Panc1 (cell line): ENCODE measurements at regions not wholly inside any gene's neighbourhood (a gene's known extent, or its start where the extent isn't known, plus 50 kb on each side); places are given as distances from the start of the nearest gene placed in this dataset.

Experiments
- ATAC-seq: fragments of 200-7000 bp; cut with Tn5 transposase; 2 replicates; pipeline ENCODE4 v1.9.1; 2020; ENCODE audit warnings: mild to moderate bottlenecking, moderate library complexity
- BruUV-seq: library from RNA; stranded (reverse); fragments of 400-500 nt; replicated peaks from 2 replicates; lab custom pipeline; 2021; lab: Mats Ljungman, UMichigan
- CTCF ChIA-PET: fragments of 300-600 bp; sonication (Branson Sonifier 250); formaldehyde crosslinking; loops from one replicate; lab custom pipeline; 2022; ENCODE audit warnings: antibody characterized with exemption; lab: Charles Lee
- POLR2A ChIA-PET: fragments of 300-600 bp; sonication (Branson Sonifier 250); formaldehyde crosslinking; loops from one replicate; lab custom pipeline; 2022; ENCODE audit warnings: antibody characterized with exemption; lab: Charles Lee
- DNase-seq: peaks from one replicate; pipeline ENCODE4 v3.0.0-alpha.2; 2010; ENCODE audit warnings: low read depth, low spot score
- H3K27ac ChIP-seq: 2 replicates; pipeline ENCODE4 v1.5.1; 2011; ENCODE audit warnings: mild to moderate bottlenecking, low read length, inconsistent platforms
- H3K27me3 ChIP-seq: fragments of 200-500 bp; sonication (Bioruptor generic); 2 replicates; pipeline ENCODE4 v1.6.0; 2014; ENCODE audit warnings: low read length, inconsistent platforms; ENCODE audit not compliant: control insufficient read depth, insufficient read depth
- H3K36me3 ChIP-seq: fragments of 200-500 bp; sonication (Bioruptor generic); 2 replicates; pipeline ENCODE4 v1.5.1; 2014; ENCODE audit warnings: inconsistent platforms, mild to moderate bottlenecking, low read length, moderate library complexity; ENCODE audit not compliant: control insufficient read depth, insufficient read depth
- H3K4me1 ChIP-seq: 2 replicates; pipeline ENCODE4 v1.5.1; 2011; ENCODE audit warnings: inconsistent platforms, mild to moderate bottlenecking, low read length, moderate library complexity; ENCODE audit not compliant: control insufficient read depth, insufficient read depth
- H3K4me3 ChIP-seq, 2 experiments: 2 replicates each; pipeline ENCODE4 v1.5.1; 2011 to 2012; ENCODE audit warnings: low read depth in 2 of 2, low read length in 2 of 2, mild to moderate bottlenecking in 2 of 2, inconsistent platforms in 1 of 2, moderate library complexity in 1 of 2
- H3K9me3 ChIP-seq: fragments of 200-500 bp; sonication (Bioruptor generic); 2 replicates; pipeline ENCODE4 v1.5.1; 2014; ENCODE audit warnings: low read depth, mild to moderate bottlenecking, inconsistent platforms, low read length, moderate library complexity; ENCODE audit not compliant: control insufficient read depth, insufficient read depth
- POLR2AphosphoS5 ChIP-seq: IDR thresholded peaks from 2 replicates; pipeline ENCODE4 v1.6.1; 2012; ENCODE audit warnings: mild to moderate bottlenecking, low read depth, low read length, moderate library complexity
- SIN3A ChIP-seq: IDR thresholded peaks from 2 replicates; pipeline ENCODE4 v1.6.1; 2012; ENCODE audit warnings: low read depth, mild to moderate bottlenecking, low read length, moderate library complexity, borderline replicate concordance; ENCODE audit not compliant: insufficient read depth
- TCF7L2 ChIP-seq: IDR thresholded peaks from 2 replicates; pipeline ENCODE4 v1.6.1; 2011; ENCODE audit warnings: mild to moderate bottlenecking, low read depth, low read length, inconsistent platforms
- in situ Hi-C: cut with HindIII; loops from 2 replicates; pipeline ENCODE4 v1.10.0; 2016; ENCODE audit warnings: low sequenced_read_pairs, low pct_unique_long_range_greater_than_20kb
- intact Hi-C: fragments of 100-400 bp; cut with micrococcal nuclease; formaldehyde crosslinking; loops from one replicate; pipeline ENCODE4 v1.10.0; 2022; ENCODE audit not compliant: unreplicated experiment
- TF ChIP-seq, protein P1 (sequence below), 2 experiments: IDR thresholded peaks; 2 replicates each; pipeline ENCODE4 v1.6.1; 2011 to 2012; ENCODE audit warnings: low read depth in 2 of 2, control low read depth in 1 of 2, low read length in 1 of 2, mild to moderate bottlenecking in 1 of 2, moderate library complexity in 1 of 2; ENCODE audit not compliant: insufficient read depth in 1 of 2
- TF ChIP-seq, protein P2 (sequence below): fragments of 450-650 bp; IDR thresholded peaks from 2 replicates; pipeline ENCODE4 v1.5.1; 2017; ENCODE audit warnings: mild to moderate bottlenecking

DNA sequence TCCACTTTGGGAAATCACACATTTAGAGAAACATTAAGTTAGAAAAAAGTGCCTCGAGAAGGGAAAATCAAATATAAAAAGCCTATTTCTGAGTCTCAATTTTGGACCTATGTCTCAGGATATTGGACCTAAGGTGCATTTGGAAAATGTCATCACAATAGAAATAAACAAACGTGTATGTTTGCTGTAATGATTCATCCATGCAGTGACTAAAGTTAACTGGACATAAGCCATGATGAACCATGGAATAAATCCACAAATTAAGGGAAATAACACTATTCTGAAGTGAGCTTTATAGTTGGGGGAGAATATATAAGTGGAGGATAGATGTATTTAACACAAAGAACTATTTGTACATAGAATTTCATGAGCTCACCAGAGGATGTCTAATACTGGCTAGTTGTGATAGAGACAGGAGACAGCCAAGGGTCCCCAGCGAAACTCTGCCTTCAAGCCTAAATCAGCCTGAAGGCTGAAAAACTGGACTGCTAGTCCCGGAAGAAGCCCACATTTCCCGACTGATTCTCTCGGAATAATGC is 963.3 kb upstream of the SPRY2 start:
- no peak for DNase-seq
- no peak for ATAC-seq
- ChIA-PET CTCF (no interaction called here), POLR2A (no interaction called here)
- intact Hi-C loops: no loop called here
- TF ChIP-seq SIN3A (no peak), POLR2AphosphoS5 (no peak)
- TF ChIP-seq, protein P1, sequence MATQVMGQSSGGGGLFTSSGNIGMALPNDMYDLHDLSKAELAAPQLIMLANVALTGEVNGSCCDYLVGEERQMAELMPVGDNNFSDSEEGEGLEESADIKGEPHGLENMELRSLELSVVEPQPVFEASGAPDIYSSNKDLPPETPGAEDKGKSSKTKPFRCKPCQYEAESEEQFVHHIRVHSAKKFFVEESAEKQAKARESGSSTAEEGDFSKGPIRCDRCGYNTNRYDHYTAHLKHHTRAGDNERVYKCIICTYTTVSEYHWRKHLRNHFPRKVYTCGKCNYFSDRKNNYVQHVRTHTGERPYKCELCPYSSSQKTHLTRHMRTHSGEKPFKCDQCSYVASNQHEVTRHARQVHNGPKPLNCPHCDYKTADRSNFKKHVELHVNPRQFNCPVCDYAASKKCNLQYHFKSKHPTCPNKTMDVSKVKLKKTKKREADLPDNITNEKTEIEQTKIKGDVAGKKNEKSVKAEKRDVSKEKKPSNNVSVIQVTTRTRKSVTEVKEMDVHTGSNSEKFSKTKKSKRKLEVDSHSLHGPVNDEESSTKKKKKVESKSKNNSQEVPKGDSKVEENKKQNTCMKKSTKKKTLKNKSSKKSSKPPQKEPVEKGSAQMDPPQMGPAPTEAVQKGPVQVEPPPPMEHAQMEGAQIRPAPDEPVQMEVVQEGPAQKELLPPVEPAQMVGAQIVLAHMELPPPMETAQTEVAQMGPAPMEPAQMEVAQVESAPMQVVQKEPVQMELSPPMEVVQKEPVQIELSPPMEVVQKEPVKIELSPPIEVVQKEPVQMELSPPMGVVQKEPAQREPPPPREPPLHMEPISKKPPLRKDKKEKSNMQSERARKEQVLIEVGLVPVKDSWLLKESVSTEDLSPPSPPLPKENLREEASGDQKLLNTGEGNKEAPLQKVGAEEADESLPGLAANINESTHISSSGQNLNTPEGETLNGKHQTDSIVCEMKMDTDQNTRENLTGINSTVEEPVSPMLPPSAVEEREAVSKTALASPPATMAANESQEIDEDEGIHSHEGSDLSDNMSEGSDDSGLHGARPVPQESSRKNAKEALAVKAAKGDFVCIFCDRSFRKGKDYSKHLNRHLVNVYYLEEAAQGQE (IDR thresholded peaks at IDR 0.05; ENCODE audit: insufficient read depth in 1 of 2, low read depth in 2 of 2, low read length in 1 of 2): no peak
- in situ Hi-C loops: no loop called here
- Histone ChIP-seq H3K36me3 (no peaks in the 10 kb centered on the region), H3K27ac (no peak overlapping the region), H3K4me1 (no peaks in the 10 kb centered on the region), H3K4me3 (no peak overlapping the region), H3K9me3 (no peaks in the 10 kb centered on the region), H3K27me3 (no peaks in the 10 kb centered on the region)
- BruUV-seq: no TSS peak

DNA sequence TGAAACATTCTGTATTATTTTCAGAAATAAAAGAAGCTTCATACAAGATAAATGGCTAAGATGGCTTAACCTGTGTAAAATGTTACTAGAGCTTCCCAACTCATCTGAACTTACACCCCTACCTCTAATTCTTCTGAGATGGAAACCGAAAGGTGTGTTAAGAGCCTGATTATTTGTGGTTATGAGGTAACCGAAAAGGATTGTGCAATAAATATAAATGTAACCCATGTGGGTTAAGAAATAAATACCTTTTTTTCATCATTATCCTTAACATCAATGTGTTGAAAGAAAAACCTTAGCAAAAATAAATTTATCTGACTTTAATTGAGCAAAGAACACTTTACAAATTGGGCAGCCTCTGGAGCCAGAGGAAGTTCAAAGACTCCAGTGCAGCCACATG is 961.8 kb upstream of the SPRY2 start:
- intact Hi-C loops: no loop called here
- no peaks in the 10 kb centered on the region for H3K27me3 ChIP-seq
- TF ChIP-seq, protein P1 (IDR thresholded peaks at IDR 0.05; ENCODE audit: insufficient read depth in 1 of 2, low read depth in 2 of 2, low read length in 1 of 2): no peak
- no peak for TF ChIP-seq SIN3A
- no peak for TF ChIP-seq POLR2AphosphoS5
- TF ChIP-seq, protein P2, sequence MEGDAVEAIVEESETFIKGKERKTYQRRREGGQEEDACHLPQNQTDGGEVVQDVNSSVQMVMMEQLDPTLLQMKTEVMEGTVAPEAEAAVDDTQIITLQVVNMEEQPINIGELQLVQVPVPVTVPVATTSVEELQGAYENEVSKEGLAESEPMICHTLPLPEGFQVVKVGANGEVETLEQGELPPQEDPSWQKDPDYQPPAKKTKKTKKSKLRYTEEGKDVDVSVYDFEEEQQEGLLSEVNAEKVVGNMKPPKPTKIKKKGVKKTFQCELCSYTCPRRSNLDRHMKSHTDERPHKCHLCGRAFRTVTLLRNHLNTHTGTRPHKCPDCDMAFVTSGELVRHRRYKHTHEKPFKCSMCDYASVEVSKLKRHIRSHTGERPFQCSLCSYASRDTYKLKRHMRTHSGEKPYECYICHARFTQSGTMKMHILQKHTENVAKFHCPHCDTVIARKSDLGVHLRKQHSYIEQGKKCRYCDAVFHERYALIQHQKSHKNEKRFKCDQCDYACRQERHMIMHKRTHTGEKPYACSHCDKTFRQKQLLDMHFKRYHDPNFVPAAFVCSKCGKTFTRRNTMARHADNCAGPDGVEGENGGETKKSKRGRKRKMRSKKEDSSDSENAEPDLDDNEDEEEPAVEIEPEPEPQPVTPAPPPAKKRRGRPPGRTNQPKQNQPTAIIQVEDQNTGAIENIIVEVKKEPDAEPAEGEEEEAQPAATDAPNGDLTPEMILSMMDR: no peak
- no peak for TF ChIP-seq TCF7L2
- ChIA-PET POLR2A (no interaction called here), CTCF (no interaction called here)
- H3K4me1 ChIP-seq: no peaks in the 10 kb centered on the region
- H3K4me3 ChIP-seq: no peak overlapping the region
- ATAC-seq (no peak), DNase-seq (no peak)
- H3K36me3 ChIP-seq: no peaks in the 10 kb centered on the region
- no TSS peak for BruUV-seq
- H3K27ac ChIP-seq: no peak overlapping the region
- in situ Hi-C loops: no loop called here
- no peaks in the 10 kb centered on the region for H3K9me3 ChIP-seq
